ENCODE measurements at regions not wholly inside any gene's neighbourhood (a gene's known extent, or its start where the extent isn't known, plus 50 kb on each side); places are given as distances from the start of the nearest gene placed in this dataset.
"Not testable (repeated sequence)": the region's sequence is repeated elsewhere in the genome, so short reads cannot be mapped to it uniquely, and the experiment has no call there.

- H3K36me3 ChIP-seq (replicated peaks in 1 of 2), result no peaks in the 10 kb centered on the region
- no peak overlapping the region for H3K4me3 ChIP-seq
- no peak overlapping the region for H3K27ac ChIP-seq
- H3K9me3 ChIP-seq (replicated peaks in 1 of 3), result no peaks in the 10 kb centered on the region
- intact Hi-C loops (cut with DNase I), result no loop called here
- WGBS, 4 donors, result 78 to 94% (median 84%) methylated on average over 4 of the region's 4 CpGs
- DNase-seq, result no peak
- no peaks in the 10 kb centered on the region for H3K4me1 ChIP-seq (replicated peaks in 1 of 2)
- TF ChIP-seq POLR2A (IDR thresholded peaks at IDR 0.05), result no peak
- TF ChIP-seq, protein P1, sequence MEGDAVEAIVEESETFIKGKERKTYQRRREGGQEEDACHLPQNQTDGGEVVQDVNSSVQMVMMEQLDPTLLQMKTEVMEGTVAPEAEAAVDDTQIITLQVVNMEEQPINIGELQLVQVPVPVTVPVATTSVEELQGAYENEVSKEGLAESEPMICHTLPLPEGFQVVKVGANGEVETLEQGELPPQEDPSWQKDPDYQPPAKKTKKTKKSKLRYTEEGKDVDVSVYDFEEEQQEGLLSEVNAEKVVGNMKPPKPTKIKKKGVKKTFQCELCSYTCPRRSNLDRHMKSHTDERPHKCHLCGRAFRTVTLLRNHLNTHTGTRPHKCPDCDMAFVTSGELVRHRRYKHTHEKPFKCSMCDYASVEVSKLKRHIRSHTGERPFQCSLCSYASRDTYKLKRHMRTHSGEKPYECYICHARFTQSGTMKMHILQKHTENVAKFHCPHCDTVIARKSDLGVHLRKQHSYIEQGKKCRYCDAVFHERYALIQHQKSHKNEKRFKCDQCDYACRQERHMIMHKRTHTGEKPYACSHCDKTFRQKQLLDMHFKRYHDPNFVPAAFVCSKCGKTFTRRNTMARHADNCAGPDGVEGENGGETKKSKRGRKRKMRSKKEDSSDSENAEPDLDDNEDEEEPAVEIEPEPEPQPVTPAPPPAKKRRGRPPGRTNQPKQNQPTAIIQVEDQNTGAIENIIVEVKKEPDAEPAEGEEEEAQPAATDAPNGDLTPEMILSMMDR (IDR thresholded peaks at IDR 0.05), result no peak
- H3K27me3 ChIP-seq, result no peaks in the 10 kb centered on the region
These were observed 88.8 kb downstream of the MRM1 start for GRCh38 chr17:36690190-36690589.

- WGBS, 4 donors, result 78 to 91% (median 86%) methylated on average over 1 to 3 of the region's 3 CpGs
- intact Hi-C loops (cut with DNase I), result no loop called here
- Histone ChIP-seq H3K4me3 (no peak overlapping the region), H3K9me3 (replicated peaks in 1 of 3) (no peaks in the 10 kb centered on the region), H3K36me3 (replicated peaks in 1 of 2) (no peaks in the 10 kb centered on the region), H3K27me3 (no peaks in the 10 kb centered on the region), H3K27ac (no peak overlapping the region), H3K4me1 (replicated peaks in 1 of 2) (no peaks in the 10 kb centered on the region)
- no peak for DNase-seq
- no peak for TF ChIP-seq POLR2A (IDR thresholded peaks at IDR 0.05)
- TF ChIP-seq, protein P1 (IDR thresholded peaks at IDR 0.05), result no peak
These were observed 90.2 kb downstream of the MRM1 start for GRCh38 chr17:36691606-36692005.

- Histone ChIP-seq H3K36me3 (replicated peaks in 1 of 2) (no peaks in the 10 kb centered on the region), H3K27me3 (no peaks in the 10 kb centered on the region), H3K9me3 (replicated peaks in 1 of 3) (no peaks in the 10 kb centered on the region), H3K27ac (no peak overlapping the region), H3K4me3 (no peak overlapping the region), H3K4me1 (replicated peaks in 1 of 2) (no peaks in the 10 kb centered on the region)
- TF ChIP-seq, protein P1 (IDR thresholded peaks at IDR 0.05), result no peak
- TF ChIP-seq POLR2A (IDR thresholded peaks at IDR 0.05), result no peak
- intact Hi-C loops (cut with DNase I), result no loop called here
- no peak for DNase-seq
- WGBS, 4 donors, result 36 to 45% (median 40%) methylated on average over 3 of the region's 3 CpGs
These were observed 93.7 kb downstream of the MRM1 start for GRCh38 chr17:36695082-36695481.

DNA sequence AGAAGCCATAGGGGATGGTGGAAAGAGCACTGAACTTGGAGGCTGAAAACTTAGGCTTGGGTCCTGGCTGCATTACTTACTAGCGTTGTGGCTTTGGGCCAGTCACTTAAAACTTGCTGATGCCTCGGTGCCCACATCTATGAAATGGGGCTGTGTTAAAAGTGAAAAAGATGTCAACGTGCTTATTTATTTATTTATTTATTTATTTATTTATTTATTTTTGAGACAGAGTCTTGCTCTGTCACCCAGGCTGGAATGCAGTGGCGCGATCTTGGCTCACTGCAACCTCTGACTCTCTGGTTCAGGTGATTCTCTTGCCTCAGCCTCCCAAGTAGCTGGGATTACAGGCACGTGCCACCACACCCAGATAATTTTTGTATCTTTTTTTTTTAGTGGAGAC lies 94.3 kb downstream of the MRM1 start:
- DNase-seq; H3K36me3 ChIP-seq (replicated peaks in 1 of 2); intact Hi-C loops (cut with DNase I); H3K4me3 ChIP-seq; H3K4me1 ChIP-seq (replicated peaks in 1 of 2); H3K27ac ChIP-seq; H3K27me3 ChIP-seq; H3K9me3 ChIP-seq (replicated peaks in 1 of 3): not testable (repeated sequence)
- 69 to 91% (median 86%) methylated on average over 6 of the region's 6 CpGs for WGBS, 4 donors

GRCh38 chr17:36696805-36697204 lies 95.4 kb downstream of the MRM1 start:
- intact Hi-C loops (cut with DNase I), result no loop called here
- H3K4me1 ChIP-seq (replicated peaks in 1 of 2), result no peaks in the 10 kb centered on the region
- no peak overlapping the region for H3K4me3 ChIP-seq
- no peaks in the 10 kb centered on the region for H3K36me3 ChIP-seq (replicated peaks in 1 of 2)
- DNase-seq, result no peak
- TF ChIP-seq, protein P1 (IDR thresholded peaks at IDR 0.05), result no peak
- TF ChIP-seq POLR2A (IDR thresholded peaks at IDR 0.05), result no peak
- H3K9me3 ChIP-seq (replicated peaks in 1 of 3), result no peaks in the 10 kb centered on the region
- 25 to 56% (median 36%) methylated on average over 1 of the region's 1 CpG for WGBS, 4 donors
- no peaks in the 10 kb centered on the region for H3K27me3 ChIP-seq
- no peak overlapping the region for H3K27ac ChIP-seq

Measured in adrenal gland (tissue), 9 donors.